ENCODE measurements at regions not wholly inside any gene's neighbourhood (a gene's known extent, or its start where the extent isn't known, plus 50 kb on each side); places are given as distances from the start of the nearest gene placed in this dataset.
"Not testable (repeated sequence)": the region's sequence is repeated elsewhere in the genome, so short reads cannot be mapped to it uniquely, and the experiment has no call there.

DNA sequence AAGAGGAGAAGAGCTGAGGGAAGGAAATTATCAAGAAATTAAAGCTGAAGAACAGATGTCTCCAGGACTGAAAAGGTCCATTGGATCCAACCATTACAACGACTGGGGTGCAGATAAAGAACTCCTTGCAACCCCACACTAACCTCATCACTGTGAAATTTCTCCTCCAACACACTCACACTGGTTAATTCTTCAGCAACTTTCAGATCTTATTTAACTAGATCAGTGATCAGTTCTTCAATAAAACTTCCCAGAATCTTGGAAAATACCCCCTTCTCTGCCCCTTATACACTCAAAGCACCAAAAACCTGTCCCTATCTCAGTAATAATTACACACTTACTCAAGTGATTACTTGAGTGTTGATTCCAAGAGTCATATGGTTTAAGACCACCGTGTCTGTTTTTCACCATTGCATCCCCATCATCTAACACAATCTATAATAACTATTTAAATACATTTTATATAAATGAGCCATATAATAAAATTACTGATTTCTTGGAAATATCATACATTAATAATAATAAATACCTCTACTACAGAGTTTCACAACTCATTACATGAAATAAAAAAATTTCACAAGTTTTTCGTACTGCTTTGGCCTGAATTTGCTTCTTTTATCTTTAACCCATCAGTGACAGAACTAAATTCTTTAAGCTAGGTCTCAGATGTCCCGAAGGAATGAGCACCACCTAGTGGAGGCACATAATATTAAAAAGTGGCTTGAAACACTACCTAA is 123.7 kb downstream of the MPP7 start:
- Histone ChIP-seq H3K4me3 (ENCODE audit: low read depth in 2 of 2, low read length in 1 of 2) (no peak overlapping the region), H3K4me2 (no peak overlapping the region), H3K9me2 (no peaks in the 10 kb centered on the region), H3K9me3 (no peaks in the 10 kb centered on the region), H3F3A (replicated peaks; ENCODE audit: insufficient read depth) (no peaks in the 10 kb centered on the region), H3K79me2 (ENCODE audit: insufficient read depth) (no peaks in the 10 kb centered on the region), H3K27me3 (ENCODE audit: insufficient read depth) (peaks cover 7% of the 10 kb centered on the region; the same call in 1 of the 2 replicates), H4K20me1 (ENCODE audit: insufficient read depth) (no peaks in the 10 kb centered on the region), H3K4me1 (ENCODE audit: control insufficient read depth in 1 of 2, insufficient read depth in 2 of 2, low read depth in 1 of 2, low read length in 1 of 2) (no peaks in the 10 kb centered on the region), H3K27ac (ENCODE audit: low read depth in 2 of 2, low read length in 1 of 2) (no peak overlapping the region), H2AFZ (ENCODE audit: low read depth) (peak overlapping the region; percentile 68; the same call in 1 of the 2 replicates), H3K9ac (no peak overlapping the region), H3K36me3 (replicated peaks in 1 of 2; ENCODE audit: control insufficient read depth in 1 of 2, insufficient read depth in 2 of 2, low read length in 1 of 2) (no peaks in the 10 kb centered on the region)
- TF ChIP-seq YY1 (IDR thresholded peaks at IDR 0.05; ENCODE audit: low read depth) (no peak), RAD21 (IDR thresholded peaks at IDR 0.05; ENCODE audit: low read length) (peak; percentile 74), SMC3 (IDR thresholded peaks at IDR 0.05; ENCODE audit: low read depth, low read length) (peak; percentile 50), MEF2A (IDR thresholded peaks at IDR 0.05; ENCODE audit: borderline replicate concordance, low read depth) (no peak), SIN3A (IDR thresholded peaks at IDR 0.05; ENCODE audit: borderline replicate concordance, low read depth, low read length) (no peak), CTCF (IDR thresholded peaks at IDR 0.05) (peak; percentile 88)
- TF ChIP-seq, protein P1, sequence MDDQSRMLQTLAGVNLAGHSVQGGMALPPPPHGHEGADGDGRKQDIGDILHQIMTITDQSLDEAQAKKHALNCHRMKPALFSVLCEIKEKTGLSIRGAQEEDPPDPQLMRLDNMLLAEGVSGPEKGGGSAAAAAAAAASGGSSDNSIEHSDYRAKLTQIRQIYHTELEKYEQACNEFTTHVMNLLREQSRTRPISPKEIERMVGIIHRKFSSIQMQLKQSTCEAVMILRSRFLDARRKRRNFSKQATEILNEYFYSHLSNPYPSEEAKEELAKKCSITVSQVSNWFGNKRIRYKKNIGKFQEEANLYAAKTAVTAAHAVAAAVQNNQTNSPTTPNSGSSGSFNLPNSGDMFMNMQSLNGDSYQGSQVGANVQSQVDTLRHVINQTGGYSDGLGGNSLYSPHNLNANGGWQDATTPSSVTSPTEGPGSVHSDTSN (IDR thresholded peaks at IDR 0.05) = no peak
- CTCF ChIA-PET = interaction anchor here (0.5 to 1.4 kb wide), 20 partner anchors 9 to 744 kb away, joined by 3 to 12 read pairs (median 4); no protein-coding TSS in a partner anchor
- peak; percentile 23 for DNase-seq
- POLR2A ChIA-PET = no interaction called here
- 8% methylated on average over 4 of the region's 4 CpGs for WGBS (ENCODE audit: low lambda C conversion rate)

DNA sequence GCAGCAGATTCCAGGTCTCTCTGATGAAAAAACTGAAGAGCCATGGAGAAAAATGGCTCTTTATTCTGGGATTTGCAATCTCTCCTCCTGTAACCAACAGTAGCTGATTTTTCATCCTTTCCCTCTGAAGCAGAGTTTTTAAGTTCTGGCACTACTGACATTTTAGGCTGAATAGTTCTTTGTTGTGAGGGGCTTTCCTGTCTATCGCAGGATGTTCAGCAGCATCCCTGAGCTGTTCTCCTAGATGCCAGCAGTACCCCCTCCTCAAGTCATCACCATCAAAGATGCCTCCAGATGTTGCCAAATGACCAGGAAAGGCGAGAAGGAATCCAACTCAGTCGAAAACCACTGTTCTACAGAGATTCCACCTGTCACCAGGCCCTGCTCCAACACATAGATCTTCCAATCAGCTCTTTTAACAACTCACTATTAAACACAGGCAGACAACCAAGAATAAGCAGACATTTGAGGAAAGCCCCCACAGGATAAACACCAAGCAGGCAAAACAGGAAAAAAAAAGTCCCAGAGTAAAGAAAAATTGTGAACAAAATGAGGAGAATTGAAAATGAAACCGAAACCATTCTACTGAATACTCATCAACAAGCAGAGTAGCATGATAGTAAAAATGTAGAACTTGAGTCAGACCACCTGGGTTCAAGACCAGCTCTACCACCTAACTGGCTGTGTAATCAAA is 124.8 kb downstream of the MPP7 start:
- Histone ChIP-seq H3K9ac (no peak overlapping the region), H4K20me1 (ENCODE audit: insufficient read depth) (no peaks in the 10 kb centered on the region), H3K4me3 (ENCODE audit: low read depth in 2 of 2, low read length in 1 of 2) (peak overlapping the region in 1 of 2 experiments; percentile 38; a peak in 3 of 4 replicates), H3K4me2 (peak overlapping the region; percentile 68), H3K4me1 (ENCODE audit: control insufficient read depth in 1 of 2, insufficient read depth in 2 of 2, low read depth in 1 of 2, low read length in 1 of 2) (no peaks in the 10 kb centered on the region), H3K79me2 (ENCODE audit: insufficient read depth) (no peaks in the 10 kb centered on the region), H3K27ac (ENCODE audit: low read depth in 2 of 2, low read length in 1 of 2) (no peak overlapping the region), H3K27me3 (ENCODE audit: insufficient read depth) (peaks cover 18% of the 10 kb centered on the region; the same call in 1 of the 2 replicates), H3K9me2 (no peaks in the 10 kb centered on the region), H3K9me3 (no peaks in the 10 kb centered on the region), H3K36me3 (replicated peaks in 1 of 2; ENCODE audit: control insufficient read depth in 1 of 2, insufficient read depth in 2 of 2, low read length in 1 of 2) (no peaks in the 10 kb centered on the region), H2AFZ (ENCODE audit: low read depth) (peak overlapping the region; percentile 68), H3F3A (replicated peaks; ENCODE audit: insufficient read depth) (no peaks in the 10 kb centered on the region)
- no peak for DNase-seq
- TF ChIP-seq MAX (IDR thresholded peaks at IDR 0.05; ENCODE audit: low read depth) (no peak), TCF12 (IDR thresholded peaks at IDR 0.05) (no peak), NFIC (IDR thresholded peaks at IDR 0.05; ENCODE audit: borderline replicate concordance) (no peak), IRF3 (IDR thresholded peaks at IDR 0.05; ENCODE audit: low read depth, low read length) (no peak)
- TF ChIP-seq, protein P2, sequence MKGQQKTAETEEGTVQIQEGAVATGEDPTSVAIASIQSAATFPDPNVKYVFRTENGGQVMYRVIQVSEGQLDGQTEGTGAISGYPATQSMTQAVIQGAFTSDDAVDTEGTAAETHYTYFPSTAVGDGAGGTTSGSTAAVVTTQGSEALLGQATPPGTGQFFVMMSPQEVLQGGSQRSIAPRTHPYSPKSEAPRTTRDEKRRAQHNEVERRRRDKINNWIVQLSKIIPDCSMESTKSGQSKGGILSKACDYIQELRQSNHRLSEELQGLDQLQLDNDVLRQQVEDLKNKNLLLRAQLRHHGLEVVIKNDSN (IDR thresholded peaks at IDR 0.05; ENCODE audit: borderline replicate concordance, low read depth) = no peak
- TF ChIP-seq, protein P1 (IDR thresholded peaks at IDR 0.05) = no peak
- WGBS (ENCODE audit: low lambda C conversion rate) = 22% methylated on average over 4 of the region's 4 CpGs
- ChIA-PET CTCF (interaction anchor here (0.6 kb wide), 1 partner anchor 618 kb away, joined by 3 read pairs; no protein-coding TSS in a partner anchor), POLR2A (no interaction called here)

GRCh38 chr10:28176498-28176897 is 126.4 kb downstream of the MPP7 start:
- DNase-seq; H3K4me2 ChIP-seq; H3K36me3 ChIP-seq (replicated peaks in 1 of 2; ENCODE audit: control insufficient read depth in 1 of 2, insufficient read depth in 2 of 2, low read length in 1 of 2); H4K20me1 ChIP-seq (ENCODE audit: insufficient read depth); H3K27ac ChIP-seq (ENCODE audit: low read depth in 2 of 2, low read length in 1 of 2); H3K9me3 ChIP-seq; POLR2A ChIA-PET; H3K9ac ChIP-seq; CTCF ChIA-PET; H2AFZ ChIP-seq (ENCODE audit: low read depth); H3K79me2 ChIP-seq (ENCODE audit: insufficient read depth); H3K4me3 ChIP-seq (ENCODE audit: low read depth in 2 of 2, low read length in 1 of 2); H3K4me1 ChIP-seq (ENCODE audit: control insufficient read depth in 1 of 2, insufficient read depth in 2 of 2, low read depth in 1 of 2, low read length in 1 of 2); H3F3A ChIP-seq (replicated peaks; ENCODE audit: insufficient read depth); H3K9me2 ChIP-seq: not testable (repeated sequence)
- H3K27me3 ChIP-seq (ENCODE audit: insufficient read depth) = peaks cover 34% of the 10 kb centered on the region; the same call in 1 of the 2 replicates
- 37% methylated on average over 4 of the region's 4 CpGs for WGBS (ENCODE audit: low lambda C conversion rate)
